ENCODE measurements at regions not wholly inside any gene's neighbourhood (a gene's known extent, or its start where the extent isn't known, plus 50 kb on each side); places are given as distances from the start of the nearest gene placed in this dataset.
"Not testable (repeated sequence)": the region's sequence is repeated elsewhere in the genome, so short reads cannot be mapped to it uniquely, and the experiment has no call there.

DNA sequence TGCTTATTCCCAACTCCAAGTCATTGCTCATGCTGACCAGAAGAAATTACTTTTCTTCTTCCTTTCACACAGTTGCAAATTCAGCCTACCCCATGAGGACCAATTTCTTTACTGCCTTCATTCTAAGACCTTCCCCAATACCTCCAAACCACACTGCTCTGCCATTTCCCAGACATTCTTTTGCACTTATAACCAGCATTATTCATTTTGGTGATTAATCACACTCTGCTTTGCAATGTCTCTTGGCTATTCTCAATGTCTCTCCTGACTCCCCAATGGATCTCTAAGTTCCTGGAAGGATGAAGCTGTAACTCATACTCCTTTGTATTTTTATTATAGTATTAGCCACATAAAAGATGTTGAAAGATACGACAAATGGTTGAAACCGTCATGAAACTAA lies 105.7 kb upstream of the RANBP3L start:
- H3K36me3 ChIP-seq (ENCODE audit: insufficient read depth, low read length), result no peaks in the 10 kb centered on the region

DNA sequence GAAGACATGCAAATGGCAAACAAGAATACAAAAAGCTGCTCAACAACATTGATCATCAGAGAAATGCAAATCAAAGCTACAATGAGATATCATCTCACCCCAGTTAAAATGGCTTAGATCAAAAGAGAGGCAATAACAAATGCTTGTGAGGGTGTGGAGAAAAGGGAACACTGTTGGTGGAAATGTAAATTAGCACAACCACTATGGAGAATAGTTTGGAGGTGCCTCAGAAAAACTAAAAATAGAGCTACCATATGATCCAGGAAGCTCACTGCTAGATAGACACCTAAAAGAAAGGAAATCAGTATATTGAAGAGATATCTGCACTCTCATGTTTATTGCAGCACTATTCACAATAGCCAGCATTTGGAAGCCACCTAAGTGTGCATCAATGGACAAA lies 108.0 kb upstream of the RANBP3L start:
- H3K4me2 ChIP-seq (ENCODE audit: low read length); H3K4me1 ChIP-seq (ENCODE audit: control insufficient read depth, insufficient read depth, low read length); H3K4me3 ChIP-seq (ENCODE audit: low read length); H3K9me3 ChIP-seq (replicated peaks; ENCODE audit: low read length); H3K36me3 ChIP-seq (ENCODE audit: insufficient read depth, low read length); H3K9ac ChIP-seq (ENCODE audit: low read depth, low read length); H3K27me3 ChIP-seq (ENCODE audit: control insufficient read depth, insufficient read depth, low read length): not testable (repeated sequence)

More for the DNA sequence above, 105.7 kb upstream of the RANBP3L start:
- Histone ChIP-seq H3K27me3 (ENCODE audit: control insufficient read depth, insufficient read depth, low read length) (no peaks in the 10 kb centered on the region), H3K4me2 (ENCODE audit: low read length) (no peak overlapping the region), H3K9me3 (replicated peaks; ENCODE audit: low read length) (no peaks in the 10 kb centered on the region), H3K4me3 (ENCODE audit: low read length) (no peak overlapping the region), H3K9ac (ENCODE audit: low read depth, low read length) (no peak overlapping the region), H3K4me1 (ENCODE audit: control insufficient read depth, insufficient read depth, low read length) (peaks cover 30% of the 10 kb centered on the region)

DNA sequence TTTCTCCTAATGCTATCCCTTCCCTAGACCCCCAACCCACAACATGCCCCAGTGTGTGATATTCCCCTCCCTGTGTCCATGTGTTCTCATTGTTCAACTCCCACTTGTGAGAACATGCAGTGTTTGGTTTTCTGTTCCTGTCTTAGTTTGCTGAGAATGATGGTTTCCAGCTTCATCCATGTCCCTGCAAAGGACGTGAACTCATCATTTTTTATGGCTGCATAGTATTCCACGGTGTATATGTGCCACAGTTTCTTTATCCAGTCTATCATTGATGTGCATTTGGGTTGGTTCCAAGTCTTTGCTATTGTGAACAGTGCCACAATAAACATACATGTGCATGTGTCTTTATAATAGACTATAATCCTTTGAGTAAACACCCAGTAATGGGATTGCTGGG lies 109.0 kb upstream of the RANBP3L start:
- H3K9ac ChIP-seq (ENCODE audit: low read depth, low read length); H3K4me3 ChIP-seq (ENCODE audit: low read length); H3K27me3 ChIP-seq (ENCODE audit: control insufficient read depth, insufficient read depth, low read length); H3K36me3 ChIP-seq (ENCODE audit: insufficient read depth, low read length); H3K9me3 ChIP-seq (replicated peaks; ENCODE audit: low read length); H3K4me1 ChIP-seq (ENCODE audit: control insufficient read depth, insufficient read depth, low read length); H3K4me2 ChIP-seq (ENCODE audit: low read length): not testable (repeated sequence)

DNA sequence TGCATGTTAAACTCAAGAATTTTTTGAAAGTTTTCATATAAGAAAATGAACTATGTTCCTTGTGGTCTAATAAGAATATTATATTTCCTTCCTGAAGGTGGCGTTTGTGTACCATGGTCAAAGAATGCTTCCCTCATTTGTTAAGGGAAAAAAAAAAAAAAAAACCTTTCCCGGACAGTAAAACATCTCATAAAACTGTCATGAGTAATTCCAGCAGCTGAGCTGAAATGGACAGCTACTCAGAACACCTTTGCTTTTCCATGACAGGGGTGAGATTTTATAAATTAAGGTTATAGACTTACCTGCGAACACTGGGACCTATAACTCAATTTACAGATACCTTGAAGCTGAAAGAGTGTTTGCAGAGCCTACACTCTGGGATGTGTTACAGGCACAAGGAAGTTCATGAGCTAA lies 113.2 kb upstream of the RANBP3L start:
- Histone ChIP-seq H3K4me1 (ENCODE audit: control insufficient read depth, insufficient read depth, low read length) (peaks cover 6% of the 10 kb centered on the region), H3K27me3 (ENCODE audit: control insufficient read depth, insufficient read depth, low read length) (peaks cover 6% of the 10 kb centered on the region), H3K4me3 (ENCODE audit: low read length) (no peak overlapping the region), H3K36me3 (ENCODE audit: insufficient read depth, low read length) (no peaks in the 10 kb centered on the region), H3K9me3 (replicated peaks; ENCODE audit: low read length) (no peaks in the 10 kb centered on the region), H3K9ac (ENCODE audit: low read depth, low read length) (no peak overlapping the region), H3K4me2 (ENCODE audit: low read length) (no peak overlapping the region)

DNA sequence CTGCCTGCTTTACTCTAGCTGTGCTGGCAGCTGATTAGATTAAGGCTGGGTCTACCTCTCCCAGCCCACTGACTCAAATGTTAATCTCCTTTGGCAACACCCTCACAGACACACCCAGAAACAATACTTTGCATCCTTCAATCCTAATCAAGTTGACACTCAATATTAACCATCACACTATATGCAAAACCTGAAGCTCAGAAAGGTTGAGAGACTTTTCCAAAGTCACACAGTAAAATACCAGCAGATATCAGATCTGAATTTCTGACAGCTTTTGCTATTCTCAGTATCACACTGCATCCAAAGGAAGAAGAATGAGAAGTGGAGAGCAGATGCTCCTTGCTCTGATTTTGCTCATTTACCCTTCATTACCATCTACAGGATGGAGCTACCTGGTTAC lies 114.9 kb upstream of the RANBP3L start:
- Histone ChIP-seq H3K9me3 (replicated peaks; ENCODE audit: low read length) (no peaks in the 10 kb centered on the region), H3K27me3 (ENCODE audit: control insufficient read depth, insufficient read depth, low read length) (peaks cover 6% of the 10 kb centered on the region), H3K4me2 (ENCODE audit: low read length) (no peak overlapping the region), H3K4me1 (ENCODE audit: control insufficient read depth, insufficient read depth, low read length) (peaks cover 6% of the 10 kb centered on the region), H3K4me3 (ENCODE audit: low read length) (no peak overlapping the region), H3K36me3 (ENCODE audit: insufficient read depth, low read length) (no peaks in the 10 kb centered on the region), H3K9ac (ENCODE audit: low read depth, low read length) (no peak overlapping the region)

DNA sequence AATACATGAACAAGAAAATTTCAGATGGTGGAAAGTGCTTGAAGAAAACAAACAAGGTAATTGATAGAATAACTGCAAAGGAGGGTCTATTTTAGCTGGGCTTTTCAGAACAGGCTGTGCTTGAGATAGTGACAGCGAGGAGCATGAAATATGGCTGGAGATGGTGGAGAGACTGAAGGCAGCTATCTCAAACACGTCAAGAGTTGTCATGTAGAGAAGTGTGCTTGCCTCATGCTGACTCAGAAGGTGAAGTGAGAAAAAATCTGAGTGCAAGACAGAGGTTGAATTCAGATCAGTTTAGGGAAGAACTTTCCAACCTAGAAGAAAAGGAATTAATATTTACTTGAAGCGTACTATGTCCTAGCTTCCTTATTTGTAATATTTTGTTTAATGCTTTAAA lies 115.5 kb upstream of the RANBP3L start:
- H3K27me3 ChIP-seq (ENCODE audit: control insufficient read depth, insufficient read depth, low read length), result peaks cover 6% of the 10 kb centered on the region
- H3K9me3 ChIP-seq (replicated peaks; ENCODE audit: low read length), result no peaks in the 10 kb centered on the region
- H3K36me3 ChIP-seq (ENCODE audit: insufficient read depth, low read length), result no peaks in the 10 kb centered on the region
- H3K4me3 ChIP-seq (ENCODE audit: low read length), result no peak overlapping the region
- H3K4me2 ChIP-seq (ENCODE audit: low read length), result no peak overlapping the region
- peaks cover 6% of the 10 kb centered on the region for H3K4me1 ChIP-seq (ENCODE audit: control insufficient read depth, insufficient read depth, low read length)
- H3K9ac ChIP-seq (ENCODE audit: low read depth, low read length), result no peak overlapping the region

DNA sequence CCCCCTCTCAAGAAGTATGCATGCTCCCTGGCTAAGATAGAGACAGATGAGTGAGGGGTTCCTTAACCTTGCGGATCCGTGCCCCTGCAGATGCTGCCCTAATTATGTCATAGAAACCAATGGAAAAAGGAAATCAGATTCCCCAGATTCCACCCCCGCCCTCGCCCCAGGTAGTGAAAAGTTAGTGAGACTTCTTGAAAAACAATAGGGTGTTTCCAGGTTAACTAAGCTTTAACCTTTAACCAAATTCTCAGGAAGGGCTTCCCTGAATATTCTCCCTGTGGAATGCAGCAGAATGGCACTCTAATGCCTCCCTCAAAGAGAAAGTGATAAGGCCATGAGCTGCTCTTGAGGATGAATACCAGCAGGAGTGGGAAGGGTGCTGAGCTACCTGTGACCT lies 116.0 kb upstream of the RANBP3L start:
- peaks cover 7% of the 10 kb centered on the region for H3K4me1 ChIP-seq (ENCODE audit: control insufficient read depth, insufficient read depth, low read length)
- no peak overlapping the region for H3K9ac ChIP-seq (ENCODE audit: low read depth, low read length)
- H3K27me3 ChIP-seq (ENCODE audit: control insufficient read depth, insufficient read depth, low read length), result peaks cover 6% of the 10 kb centered on the region
- no peaks in the 10 kb centered on the region for H3K36me3 ChIP-seq (ENCODE audit: insufficient read depth, low read length)
- H3K4me2 ChIP-seq (ENCODE audit: low read length), result no peak overlapping the region
- H3K4me3 ChIP-seq (ENCODE audit: low read length), result no peak overlapping the region
- no peaks in the 10 kb centered on the region for H3K9me3 ChIP-seq (replicated peaks; ENCODE audit: low read length)

DNA sequence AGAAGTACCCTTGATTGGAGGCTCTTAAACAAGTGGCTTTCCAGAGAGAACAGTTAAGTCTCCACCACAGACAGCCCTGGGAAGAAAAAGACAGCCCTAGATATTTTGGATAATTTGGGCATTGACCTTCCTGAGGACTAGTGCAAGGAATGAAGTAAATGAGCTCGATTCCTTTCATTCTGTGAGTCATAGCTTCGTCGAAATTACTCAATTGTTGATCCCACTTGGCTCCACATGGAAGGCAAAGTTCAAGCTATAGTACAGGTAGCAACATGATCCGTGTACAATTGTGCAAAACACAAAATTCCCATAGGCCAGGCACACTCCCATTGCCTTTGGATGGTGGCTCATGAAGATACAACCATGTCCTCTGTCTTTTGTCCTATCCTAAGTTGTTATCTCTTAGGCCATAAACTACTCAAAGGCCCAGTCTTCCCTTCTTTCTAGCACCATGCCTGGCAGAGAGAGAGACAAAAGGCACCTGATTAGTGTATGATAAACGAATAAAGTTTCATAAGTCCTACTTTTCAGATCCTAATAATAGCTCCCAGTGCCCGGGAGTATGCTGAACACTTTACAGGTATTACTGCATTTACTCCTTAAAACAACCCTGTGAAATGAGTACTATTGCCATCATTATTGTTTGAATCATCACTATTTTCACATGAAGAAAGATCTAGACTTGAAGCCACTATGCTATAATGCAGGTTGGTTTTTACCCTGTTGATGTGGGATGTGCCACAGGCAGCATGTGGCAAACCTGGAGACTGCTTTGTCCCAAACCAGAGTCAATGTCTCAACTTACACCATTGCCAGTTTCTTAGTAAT lies 116.7 kb upstream of the RANBP3L start:
- H3K4me2 ChIP-seq (ENCODE audit: low read length), result no peak overlapping the region
- peaks cover 6% of the 10 kb centered on the region for H3K27me3 ChIP-seq (ENCODE audit: control insufficient read depth, insufficient read depth, low read length)
- peaks cover 14% of the 10 kb centered on the region for H3K4me1 ChIP-seq (ENCODE audit: control insufficient read depth, insufficient read depth, low read length)
- no peak overlapping the region for H3K9ac ChIP-seq (ENCODE audit: low read depth, low read length)
- H3K4me3 ChIP-seq (ENCODE audit: low read length), result no peak overlapping the region
- no peaks in the 10 kb centered on the region for H3K9me3 ChIP-seq (replicated peaks; ENCODE audit: low read length)
- no peaks in the 10 kb centered on the region for H3K36me3 ChIP-seq (ENCODE audit: insufficient read depth, low read length)

DNA sequence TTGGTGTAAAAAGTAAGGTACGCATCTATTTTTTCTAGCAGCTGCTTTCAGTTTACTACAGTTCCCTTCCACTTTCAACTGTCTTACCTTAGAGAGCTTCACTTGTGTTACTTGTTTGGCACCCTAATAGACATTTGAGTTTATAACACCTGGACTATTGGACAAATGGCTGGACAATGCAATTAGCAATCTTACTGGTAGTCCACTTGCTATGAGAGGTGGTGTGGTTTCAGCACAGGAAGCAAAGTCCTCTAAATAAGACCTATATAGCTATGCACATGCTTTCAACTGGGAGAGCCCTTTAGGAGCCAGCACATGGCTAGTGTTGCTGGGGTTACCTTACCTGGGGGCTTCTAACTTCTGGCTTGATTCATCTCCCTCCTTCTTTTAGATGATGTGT lies 119.6 kb upstream of the RANBP3L start:
- H3K4me1 ChIP-seq (ENCODE audit: control insufficient read depth, insufficient read depth, low read length), result peaks cover 14% of the 10 kb centered on the region
- no peak overlapping the region for H3K4me3 ChIP-seq (ENCODE audit: low read length)
- H3K9me3 ChIP-seq (replicated peaks; ENCODE audit: low read length), result no peaks in the 10 kb centered on the region
- H3K36me3 ChIP-seq (ENCODE audit: insufficient read depth, low read length), result no peaks in the 10 kb centered on the region
- H3K4me2 ChIP-seq (ENCODE audit: low read length), result no peak overlapping the region
- peaks cover 6% of the 10 kb centered on the region for H3K27me3 ChIP-seq (ENCODE audit: control insufficient read depth, insufficient read depth, low read length)
- H3K9ac ChIP-seq (ENCODE audit: low read depth, low read length), result no peak overlapping the region

DNA sequence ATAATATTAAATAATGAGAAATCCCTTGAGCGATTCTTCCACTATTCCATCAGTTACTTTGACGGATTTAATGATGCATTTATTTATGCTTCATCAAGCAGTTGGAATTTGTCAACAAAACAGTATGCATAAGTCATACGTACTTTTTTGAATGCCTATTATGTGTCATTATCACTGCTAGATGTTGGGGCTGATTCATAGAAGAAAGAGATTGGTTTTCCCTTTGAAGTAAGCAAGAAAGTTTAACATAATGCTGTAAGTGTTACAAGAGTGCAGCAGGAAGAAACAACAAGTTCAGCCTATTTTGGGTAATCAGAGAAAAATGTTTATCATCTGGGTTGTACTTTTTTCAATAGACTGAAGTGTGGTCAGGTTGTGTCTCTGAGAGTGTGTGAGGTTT lies 121.2 kb upstream of the RANBP3L start:
- no peak overlapping the region for H3K4me3 ChIP-seq (ENCODE audit: low read length)
- H3K9ac ChIP-seq (ENCODE audit: low read depth, low read length), result no peak overlapping the region
- H3K4me2 ChIP-seq (ENCODE audit: low read length), result no peak overlapping the region
- peaks cover 3% of the 10 kb centered on the region for H3K27me3 ChIP-seq (ENCODE audit: control insufficient read depth, insufficient read depth, low read length)
- H3K9me3 ChIP-seq (replicated peaks; ENCODE audit: low read length), result no peaks in the 10 kb centered on the region
- H3K36me3 ChIP-seq (ENCODE audit: insufficient read depth, low read length), result no peaks in the 10 kb centered on the region
- H3K4me1 ChIP-seq (ENCODE audit: control insufficient read depth, insufficient read depth, low read length), result peaks cover 14% of the 10 kb centered on the region

DNA sequence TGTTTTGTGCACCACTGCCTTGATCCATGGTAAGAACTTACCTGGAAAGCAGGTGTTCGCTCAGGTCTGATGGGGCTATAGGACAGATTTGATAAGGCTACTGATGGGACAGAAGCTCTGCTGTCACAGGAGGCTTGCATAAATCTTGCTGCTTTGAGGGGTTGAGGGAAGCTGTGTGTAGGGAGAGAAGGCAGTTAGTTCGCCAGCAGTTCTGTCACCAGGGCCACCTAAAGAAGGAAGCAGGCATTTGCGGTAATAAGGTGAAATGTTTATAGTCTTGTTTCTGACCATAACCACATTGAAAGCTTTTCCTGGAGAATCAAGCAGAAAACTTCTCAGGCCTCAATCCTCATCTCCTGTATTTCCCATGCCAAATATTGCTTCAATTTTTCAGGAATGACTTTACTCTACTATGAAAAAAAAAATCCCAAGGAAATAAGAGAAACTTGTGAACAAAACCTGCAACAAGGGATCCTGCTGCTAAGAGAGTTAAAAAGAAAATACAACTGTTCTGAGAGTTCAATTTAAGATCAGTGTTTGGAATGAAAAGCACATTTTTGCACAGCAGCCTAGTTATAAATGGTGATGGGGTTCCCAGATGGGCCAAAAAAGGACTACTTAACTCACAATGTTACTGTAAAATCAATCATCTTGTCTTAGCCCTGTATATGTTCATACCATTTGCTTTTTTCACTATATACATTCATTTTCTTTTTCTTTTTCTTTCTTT lies 122.0 kb upstream of the RANBP3L start:
- Histone ChIP-seq H3K27me3 (ENCODE audit: control insufficient read depth, insufficient read depth, low read length) (peaks cover 3% of the 10 kb centered on the region), H3K9ac (ENCODE audit: low read depth, low read length) (no peak overlapping the region), H3K36me3 (ENCODE audit: insufficient read depth, low read length) (no peaks in the 10 kb centered on the region), H3K4me2 (ENCODE audit: low read length) (no peak overlapping the region), H3K4me1 (ENCODE audit: control insufficient read depth, insufficient read depth, low read length) (peaks cover 14% of the 10 kb centered on the region), H3K9me3 (replicated peaks; ENCODE audit: low read length) (no peaks in the 10 kb centered on the region), H3K4me3 (ENCODE audit: low read length) (no peak overlapping the region)

DNA sequence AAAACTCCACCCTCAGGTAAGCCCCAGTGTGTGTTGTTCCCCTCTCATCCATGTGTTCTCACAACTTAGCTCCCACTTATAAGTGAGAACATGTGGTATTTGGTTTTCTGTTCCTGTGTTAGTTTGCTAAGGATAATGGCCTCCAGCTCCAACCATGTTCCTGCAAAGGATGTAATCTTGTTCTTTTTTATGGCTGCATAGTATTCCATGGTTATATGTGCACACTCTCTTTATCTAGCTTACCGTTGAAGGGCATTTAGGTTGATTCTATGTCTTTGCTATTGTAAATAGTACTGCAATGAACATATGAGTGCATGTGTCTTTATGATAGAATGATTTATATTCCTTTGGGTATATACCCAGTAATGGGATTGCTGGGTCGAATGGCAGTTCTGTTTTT lies 124.4 kb upstream of the RANBP3L start:
- H3K4me2 ChIP-seq (ENCODE audit: low read length); H3K9me3 ChIP-seq (replicated peaks; ENCODE audit: low read length); H3K4me3 ChIP-seq (ENCODE audit: low read length); H3K36me3 ChIP-seq (ENCODE audit: insufficient read depth, low read length); H3K9ac ChIP-seq (ENCODE audit: low read depth, low read length); H3K27me3 ChIP-seq (ENCODE audit: control insufficient read depth, insufficient read depth, low read length): not testable (repeated sequence)
- H3K4me1 ChIP-seq (ENCODE audit: control insufficient read depth, insufficient read depth, low read length), result peaks cover 14% of the 10 kb centered on the region

Data from skeletal muscle satellite cell (primary cell).